HUES64 (cell line): ENCODE measurements at regions not wholly inside any gene's neighbourhood (a gene's known extent, or its start where the extent isn't known, plus 50 kb on each side); places are given as distances from the start of the nearest gene placed in this dataset.
"Not testable (repeated sequence)": the region's sequence is repeated elsewhere in the genome, so short reads cannot be mapped to it uniquely, and the experiment has no call there.

Experiments
- H3K27ac ChIP-seq: 2 replicates; pipeline ENCODE4 v1.7.0; 2013; ENCODE audit warnings: low read depth, low read length, inconsistent platforms
- H3K27me3 ChIP-seq: 2 replicates; pipeline ENCODE4 v1.6.1; 2013; ENCODE audit warnings: mild to moderate bottlenecking, low read length; ENCODE audit not compliant: insufficient read depth
- H3K36me3 ChIP-seq: 2 replicates; pipeline ENCODE4 v1.6.1; 2013; ENCODE audit warnings: mild to moderate bottlenecking, low read length; ENCODE audit not compliant: insufficient read depth
- H3K4me1 ChIP-seq: 2 replicates; pipeline ENCODE4 v1.6.1; 2013; ENCODE audit warnings: mild to moderate bottlenecking, low read length, moderate library complexity; ENCODE audit not compliant: insufficient read depth
- H3K4me3 ChIP-seq: 2 replicates; pipeline ENCODE4 v1.5.1; 2013; ENCODE audit warnings: mild to moderate bottlenecking, low read length, moderate library complexity
- H3K9ac ChIP-seq: 2 replicates; pipeline ENCODE4 v1.6.1; 2013; ENCODE audit warnings: mild to moderate bottlenecking, low read depth, low read length
- H3K9me3 ChIP-seq: 2 replicates; pipeline ENCODE4 v1.6.1; 2013; ENCODE audit warnings: low read depth, low read length; ENCODE audit not compliant: insufficient read depth
- WGBS: fragments of 150-250, 120-280 bp; methylation state at CpG from one replicate; pipeline ENCODE4 v1.1.7; 2013; ENCODE audit warnings: missing lambda C conversion rate; 5-methylcytosine and 5-hydroxymethylcytosine counted together

DNA sequence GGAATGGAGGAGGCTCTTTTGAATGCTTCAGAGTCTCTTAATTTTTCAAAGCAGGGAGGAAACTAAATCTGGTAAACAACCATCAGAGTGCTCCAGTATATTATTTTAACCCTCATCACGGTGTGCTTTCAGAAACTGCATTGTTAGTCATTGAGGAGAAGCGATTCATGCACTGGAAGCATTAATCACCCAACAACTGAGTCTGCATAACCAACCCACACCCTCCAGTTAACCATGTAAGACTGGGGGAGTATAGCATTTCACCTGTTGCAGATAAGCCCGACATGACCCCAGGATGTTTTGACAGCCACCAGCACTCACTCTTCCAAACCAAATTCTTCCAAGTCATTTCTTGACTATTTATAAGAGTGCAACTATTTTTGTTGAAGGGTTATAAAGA lies 257.6 kb downstream of the GATA3 start:
- WGBS = 93% methylated on average over 3 of the region's 3 CpGs
- no peaks in the 10 kb centered on the region for H3K27me3 ChIP-seq

DNA sequence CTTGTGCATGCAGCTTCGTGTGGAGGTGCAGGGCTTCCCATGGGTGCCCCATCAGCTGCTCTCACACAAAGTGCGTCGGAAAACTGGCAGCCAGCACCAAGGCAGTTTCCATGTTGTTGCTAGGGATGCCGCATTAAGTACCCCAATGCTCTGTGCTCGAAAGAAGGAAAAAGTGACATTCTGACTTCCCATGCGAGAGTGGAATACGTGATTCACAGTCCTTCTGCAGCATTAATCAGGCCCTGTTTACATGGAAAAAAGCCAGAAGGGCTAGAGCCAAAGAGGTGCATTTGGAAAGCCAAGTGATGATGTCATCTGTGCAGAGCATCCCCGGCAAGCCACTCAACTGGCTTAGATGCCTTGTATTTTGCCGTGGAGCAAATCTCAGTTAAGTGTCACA lies 258.3 kb downstream of the GATA3 start:
- Histone ChIP-seq H3K4me3 (no peak overlapping the region), H3K4me1 (no peaks in the 10 kb centered on the region), H3K9me3 (no peaks in the 10 kb centered on the region), H3K9ac (no peak overlapping the region), H3K36me3 (no peaks in the 10 kb centered on the region), H3K27ac (no peak overlapping the region), H3K27me3 (no peaks in the 10 kb centered on the region)
- 94% methylated on average over 9 of the region's 9 CpGs for whole genome bisulfite sequencing

More for the DNA sequence above, 257.6 kb downstream of the GATA3 start:
- no peak overlapping the region for H3K4me3 ChIP-seq
- H3K9me3 ChIP-seq = no peaks in the 10 kb centered on the region
- peaks cover 2% of the 10 kb centered on the region; the same call in 1 of the 2 replicates for H3K4me1 ChIP-seq
- no peak overlapping the region for H3K27ac ChIP-seq
- H3K36me3 ChIP-seq = no peaks in the 10 kb centered on the region
- H3K9ac ChIP-seq = no peak overlapping the region

DNA sequence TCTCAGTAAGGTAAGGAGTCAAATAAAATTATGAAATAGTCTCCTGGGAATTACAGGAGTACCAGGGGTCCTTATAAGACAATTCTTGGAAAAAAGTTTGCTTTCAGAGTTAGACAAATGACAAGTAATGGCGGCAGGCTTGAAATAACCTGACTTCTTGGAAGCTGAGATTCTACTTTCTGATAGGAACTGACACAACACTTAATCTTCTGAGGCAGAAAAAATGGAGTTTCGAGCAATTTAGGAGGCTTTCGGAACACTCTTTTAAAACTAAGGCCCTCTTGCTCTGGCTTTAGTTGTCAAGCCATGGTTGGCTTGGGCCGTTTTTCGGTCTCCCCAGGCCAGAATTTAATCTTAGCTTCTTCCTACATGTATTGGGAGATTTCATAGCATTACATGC lies 260.0 kb downstream of the GATA3 start:
- no peak overlapping the region for H3K4me3 ChIP-seq
- H3K36me3 ChIP-seq = no peaks in the 10 kb centered on the region
- no peaks in the 10 kb centered on the region for H3K4me1 ChIP-seq
- WGBS = 94% methylated on average over 5 of the region's 5 CpGs
- H3K27me3 ChIP-seq = no peaks in the 10 kb centered on the region
- H3K27ac ChIP-seq = no peak overlapping the region
- no peak overlapping the region for H3K9ac ChIP-seq
- H3K9me3 ChIP-seq = no peaks in the 10 kb centered on the region

DNA sequence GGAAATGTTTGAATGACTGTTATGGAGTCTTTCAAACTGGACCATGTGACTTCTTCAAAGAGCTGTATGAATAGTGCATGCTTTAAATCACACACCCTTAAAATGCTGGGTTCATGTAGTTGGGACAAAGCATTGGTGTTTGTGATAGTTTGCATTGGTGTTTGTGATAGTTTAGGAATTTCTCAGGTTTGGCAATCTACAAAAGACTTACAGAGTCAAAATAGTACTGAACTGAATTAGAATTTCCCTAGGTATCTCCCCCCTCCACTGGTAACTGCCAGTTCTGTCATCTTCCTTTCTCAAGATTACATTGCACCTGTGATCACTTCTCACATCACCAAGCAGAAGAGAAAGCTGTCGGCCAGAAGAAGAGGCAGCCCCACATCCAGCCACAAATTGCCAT lies 261.1 kb downstream of the GATA3 start:
- Histone ChIP-seq H3K4me1 (no peaks in the 10 kb centered on the region), H3K9ac (no peak overlapping the region), H3K9me3 (no peaks in the 10 kb centered on the region), H3K27ac (no peak overlapping the region), H3K36me3 (no peaks in the 10 kb centered on the region), H3K4me3 (no peak overlapping the region), H3K27me3 (no peaks in the 10 kb centered on the region)
- 86% methylated on average over 1 of the region's 1 CpG for WGBS

DNA sequence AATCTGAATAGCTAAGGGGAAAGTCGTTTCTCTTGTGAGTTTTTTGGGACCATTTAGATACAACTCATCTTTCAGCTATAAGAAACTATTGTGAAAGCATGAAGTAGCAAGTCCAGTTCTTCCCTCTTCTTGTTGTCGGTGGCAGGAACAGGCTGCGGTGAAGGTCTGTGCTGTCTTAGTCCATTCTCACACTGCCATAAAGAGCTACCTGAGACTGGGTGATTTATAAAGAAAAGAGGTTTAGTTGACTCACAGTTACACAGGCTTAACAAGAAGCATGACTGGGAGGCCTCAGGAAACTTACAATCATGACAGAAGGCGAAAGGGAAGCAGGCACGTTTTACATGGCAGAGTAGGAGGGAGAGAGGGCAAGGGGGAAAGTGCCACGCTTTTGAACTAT lies 261.8 kb downstream of the GATA3 start:
- Histone ChIP-seq H3K4me3 (no peak overlapping the region), H3K4me1 (no peaks in the 10 kb centered on the region), H3K9ac (no peak overlapping the region), H3K9me3 (no peaks in the 10 kb centered on the region), H3K27me3 (no peaks in the 10 kb centered on the region), H3K27ac (no peak overlapping the region), H3K36me3 (no peaks in the 10 kb centered on the region)
- WGBS = 89% methylated on average over 5 of the region's 6 CpGs

- not testable (repeated sequence) for H3K9me3 ChIP-seq, H3K4me3 ChIP-seq
- WGBS = no CpG with 5 or more reads among the region's 3 CpGs
These were observed 263.9 kb downstream of the GATA3 start for GRCh38 chr10:8318429-8318828.

DNA sequence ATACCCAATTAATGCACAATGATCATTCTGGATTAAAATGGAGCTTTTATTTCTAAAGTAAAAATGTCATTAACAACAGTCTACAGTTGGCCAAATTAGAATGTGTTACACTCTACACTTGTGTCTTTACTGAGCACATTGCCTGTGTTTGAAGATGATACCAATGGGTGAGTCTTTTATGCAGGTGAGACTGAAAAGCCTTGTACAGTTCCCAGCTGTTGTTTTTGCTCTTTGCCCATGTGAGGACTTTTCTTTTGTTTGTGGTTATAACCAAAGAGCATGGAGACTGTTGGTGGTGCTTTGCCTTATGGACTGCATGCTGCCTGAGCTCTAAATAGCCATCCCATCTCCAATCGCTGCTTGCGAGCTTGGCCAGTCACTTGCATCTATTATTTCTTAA lies 264.5 kb downstream of the GATA3 start:
- Histone ChIP-seq H3K27me3 (no peaks in the 10 kb centered on the region), H3K4me3 (no peak overlapping the region), H3K9me3 (no peaks in the 10 kb centered on the region), H3K27ac (no peak overlapping the region), H3K36me3 (no peaks in the 10 kb centered on the region), H3K9ac (no peak overlapping the region), H3K4me1 (no peaks in the 10 kb centered on the region)
- 97% methylated on average over 2 of the region's 2 CpGs for WGBS

More at GRCh38 chr10:8318429-8318828, 263.9 kb downstream of the GATA3 start:
- not testable (repeated sequence) for H3K27ac ChIP-seq, H3K36me3 ChIP-seq, H3K4me1 ChIP-seq, H3K27me3 ChIP-seq, H3K9ac ChIP-seq

DNA sequence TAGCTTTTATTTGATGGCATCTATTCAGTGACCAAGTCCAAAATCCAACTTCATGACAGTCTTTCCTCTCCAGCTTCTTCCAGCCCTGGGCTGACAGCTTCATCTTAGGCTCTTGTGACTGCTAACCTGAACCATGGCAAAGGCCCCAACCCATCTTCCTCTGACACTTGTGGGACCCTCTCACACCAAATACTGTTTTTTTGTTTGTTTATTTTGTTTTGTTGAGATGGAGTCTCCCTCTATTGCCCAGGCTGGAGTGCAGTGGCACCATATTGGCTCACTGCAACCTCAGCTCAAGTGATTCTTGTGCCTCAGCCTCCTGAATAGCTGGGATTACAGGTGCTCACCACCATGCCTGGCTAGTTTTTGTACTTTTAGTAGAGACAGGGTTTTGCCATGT lies 265.2 kb downstream of the GATA3 start:
- H3K4me1 ChIP-seq = no peaks in the 10 kb centered on the region
- H3K27me3 ChIP-seq = no peaks in the 10 kb centered on the region
- no peaks in the 10 kb centered on the region for H3K36me3 ChIP-seq
- H3K9ac ChIP-seq = no peak overlapping the region
- no peak overlapping the region for H3K27ac ChIP-seq
- no peak overlapping the region for H3K4me3 ChIP-seq
- no peaks in the 10 kb centered on the region for H3K9me3 ChIP-seq

DNA sequence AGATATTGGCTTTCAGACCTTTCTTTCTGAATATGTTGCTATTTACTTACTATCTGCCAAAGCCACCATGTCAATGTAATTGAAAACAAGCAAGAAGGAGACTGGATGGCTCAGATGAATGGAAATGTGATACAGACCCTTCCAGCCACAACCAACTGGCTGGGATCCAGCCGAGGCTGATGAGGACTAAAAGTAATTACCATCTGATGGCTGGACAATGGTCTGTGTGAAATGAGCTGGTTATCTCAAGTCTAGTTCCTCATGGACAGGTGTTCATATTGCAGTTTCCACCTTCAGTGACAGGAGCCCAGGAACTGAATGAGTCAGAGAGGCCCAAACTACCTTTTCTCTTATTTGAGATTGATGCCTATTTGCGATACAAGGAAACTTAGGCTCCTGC lies 267.5 kb downstream of the GATA3 start:
- Histone ChIP-seq H3K9ac (no peak overlapping the region), H3K36me3 (no peaks in the 10 kb centered on the region), H3K27me3 (no peaks in the 10 kb centered on the region), H3K27ac (no peak overlapping the region), H3K4me1 (no peaks in the 10 kb centered on the region), H3K9me3 (no peaks in the 10 kb centered on the region), H3K4me3 (no peak overlapping the region)
- 94% methylated on average over 2 of the region's 2 CpGs for WGBS

GRCh38 chr10:8323428-8324054 lies 269.1 kb downstream of the GATA3 start:
- no peaks in the 10 kb centered on the region for H3K27me3 ChIP-seq
- no peak overlapping the region for H3K4me3 ChIP-seq
- no peaks in the 10 kb centered on the region for H3K36me3 ChIP-seq
- WGBS = 82% methylated on average over 3 of the region's 3 CpGs
- no peaks in the 10 kb centered on the region for H3K4me1 ChIP-seq
- H3K9me3 ChIP-seq = no peaks in the 10 kb centered on the region
- no peak overlapping the region for H3K9ac ChIP-seq
- no peak overlapping the region for H3K27ac ChIP-seq

GRCh38 chr10:8325024-8325980 lies 270.8 kb downstream of the GATA3 start:
- Histone ChIP-seq H3K4me1 (no peaks in the 10 kb centered on the region), H3K9ac (no peak overlapping the region), H3K27ac (no peak overlapping the region), H3K4me3 (no peak overlapping the region), H3K36me3 (no peaks in the 10 kb centered on the region), H3K9me3 (no peaks in the 10 kb centered on the region), H3K27me3 (no peaks in the 10 kb centered on the region)
- WGBS = 77% methylated on average over 5 of the region's 6 CpGs
